Mesendoderm (in vitro differentiated cells): ENCODE measurements at regions not wholly inside any gene's neighbourhood (a gene's known extent, or its start where the extent isn't known, plus 50 kb on each side); places are given as distances from the start of the nearest gene placed in this dataset.

Source experiments
- DNase-seq: peaks from one replicate; pipeline ENCODE4 v3.0.0; 2013
- H2AK5ac ChIP-seq: 2 replicates; pipeline ENCODE4 v1.6.1; 2013; ENCODE audit warnings: low read length, inconsistent platforms
- H2BK120ac ChIP-seq: 2 replicates; pipeline ENCODE4 v1.6.1; 2013; ENCODE audit warnings: low read depth, mild to moderate bottlenecking, low read length, moderate library complexity, mixed read lengths
- H2BK15ac ChIP-seq: replicated peaks from 2 replicates; pipeline ENCODE4 v1.6.1; 2013; ENCODE audit warnings: low read depth, mild to moderate bottlenecking, moderate library complexity
- H2BK5ac ChIP-seq: 2 replicates; pipeline ENCODE4 v1.6.1; 2013; ENCODE audit warnings: low read length, inconsistent platforms
- H3K18ac ChIP-seq: 2 replicates; pipeline ENCODE4 v1.6.1; 2013; ENCODE audit warnings: mild to moderate bottlenecking, low read length, mixed read lengths
- H3K23ac ChIP-seq: one replicate; pipeline ENCODE4 v1.6.1; 2013; ENCODE audit warnings: low read length
- H3K27ac ChIP-seq: 2 replicates; pipeline ENCODE4 v1.5.1; 2013; ENCODE audit warnings: low read depth, mild to moderate bottlenecking, inconsistent platforms, low read length, moderate library complexity
- H3K27me3 ChIP-seq: 2 replicates; pipeline ENCODE4 v1.6.1; 2013; ENCODE audit warnings: low read length, control low read depth, mild to moderate bottlenecking, inconsistent platforms; ENCODE audit not compliant: insufficient read depth, poor library complexity
- H3K36me3 ChIP-seq: 2 replicates; pipeline ENCODE4 v1.6.1; 2013; ENCODE audit warnings: low read length, inconsistent platforms; ENCODE audit not compliant: control insufficient read depth, insufficient read depth
- H3K4ac ChIP-seq: one replicate; pipeline ENCODE4 v1.6.1; 2013; ENCODE audit warnings: low read depth, mild to moderate bottlenecking, low read length, moderate library complexity
- H3K4me1 ChIP-seq: 2 replicates; pipeline ENCODE4 v1.6.1; 2013; ENCODE audit warnings: low read depth, low read length, inconsistent platforms; ENCODE audit not compliant: control insufficient read depth
- H3K4me2 ChIP-seq: 2 replicates; pipeline ENCODE4 v1.6.1; 2013; ENCODE audit warnings: low read length
- H3K4me3 ChIP-seq: 2 replicates; pipeline ENCODE4 v1.5.1; 2013; ENCODE audit warnings: mild to moderate bottlenecking, low read length
- H3K56ac ChIP-seq: one replicate; pipeline ENCODE4 v1.6.1; 2013; ENCODE audit warnings: low read length
- H3K79me1 ChIP-seq: 2 replicates; pipeline ENCODE4 v1.6.1; 2013; ENCODE audit warnings: low read length, inconsistent platforms
- H3K79me2 ChIP-seq: 2 replicates; pipeline ENCODE4 v1.6.1; 2013; ENCODE audit warnings: mild to moderate bottlenecking, low read length; ENCODE audit not compliant: control insufficient read depth, insufficient read depth
- H3K9ac ChIP-seq: 2 replicates; pipeline ENCODE4 v1.6.1; 2013; ENCODE audit warnings: low read length, inconsistent platforms
- H4K5ac ChIP-seq: one replicate; pipeline ENCODE4 v1.6.1; 2013; ENCODE audit warnings: low read length
- H4K8ac ChIP-seq: one replicate; pipeline ENCODE4 v1.6.1; 2013; ENCODE audit warnings: low read depth, mild to moderate bottlenecking, control low read depth, low read length, moderate library complexity
- WGBS: extraction: QIAGEN DNeasy Blood & Tissue Kit; methylation state at CpG from one replicate; pipeline ENCODE4 v1.1.7; 2013; ENCODE audit warnings: low lambda C conversion rate, missing lambda C conversion rate; ENCODE audit not compliant: insufficient coverage; ENCODE audit errors: extremely low coverage; 5-methylcytosine and 5-hydroxymethylcytosine counted together

DNA sequence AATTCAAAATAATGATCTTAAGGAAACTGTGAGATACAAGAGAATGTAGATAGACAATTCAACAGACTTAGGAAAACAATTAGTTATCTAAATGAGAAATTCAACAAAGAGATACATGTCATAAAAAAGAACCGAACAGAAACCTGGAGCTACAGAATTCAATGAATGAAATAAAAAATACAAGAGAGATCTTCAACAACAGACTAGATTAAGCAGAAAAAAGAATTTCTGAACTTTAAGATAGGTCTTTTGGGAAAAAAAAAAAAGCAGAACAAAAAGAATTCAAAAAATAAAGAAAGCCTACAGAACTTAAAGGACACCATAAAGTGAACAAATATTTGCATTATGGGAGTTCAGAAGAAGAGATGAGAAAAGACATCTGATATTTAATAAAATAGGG, 129.1 kb upstream of the FOXK1 start:
- H3K27ac ChIP-seq: no peak overlapping the region
- H4K8ac ChIP-seq: no peak overlapping the region
- no peaks in the 10 kb centered on the region for H3K79me2 ChIP-seq
- H3K18ac ChIP-seq: no peak overlapping the region
- no peak overlapping the region for H3K4ac ChIP-seq
- H3K79me1 ChIP-seq: no peaks in the 10 kb centered on the region
- no peak overlapping the region for H4K5ac ChIP-seq
- WGBS: no CpG with 5 or more reads among the region's 1 CpG
- H2AK5ac ChIP-seq: no peak overlapping the region
- no peaks in the 10 kb centered on the region for H3K27me3 ChIP-seq
- no peak overlapping the region for H2BK5ac ChIP-seq
- H3K36me3 ChIP-seq: no peaks in the 10 kb centered on the region
- H3K4me2 ChIP-seq: no peak overlapping the region
- no peaks in the 10 kb centered on the region for H3K4me1 ChIP-seq
- H3K9ac ChIP-seq: no peak overlapping the region
- no peak for DNase-seq
- H3K56ac ChIP-seq: no peak overlapping the region
- no peak overlapping the region for H3K23ac ChIP-seq
- no peak overlapping the region for H2BK120ac ChIP-seq
- no peak overlapping the region for H2BK15ac ChIP-seq
- no peak overlapping the region for H3K4me3 ChIP-seq

GRCh38 chr7:4556868-4557793, 125.0 kb upstream of the FOXK1 start:
- Histone ChIP-seq H3K36me3 (no peaks in the 10 kb centered on the region), H3K56ac (no peak overlapping the region), H3K4me1 (no peaks in the 10 kb centered on the region), H3K9ac (no peak overlapping the region), H3K23ac (no peak overlapping the region), H2BK5ac (no peak overlapping the region), H3K4ac (no peak overlapping the region), H3K27ac (no peak overlapping the region), H3K79me1 (no peaks in the 10 kb centered on the region), H3K18ac (no peak overlapping the region), H3K27me3 (no peaks in the 10 kb centered on the region), H2BK15ac (no peak overlapping the region), H3K4me2 (no peak overlapping the region), H3K4me3 (no peak overlapping the region), H4K8ac (no peak overlapping the region), H2AK5ac (no peak overlapping the region), H3K79me2 (no peaks in the 10 kb centered on the region), H4K5ac (no peak overlapping the region), H2BK120ac (no peak overlapping the region)
- WGBS: no CpG with 5 or more reads among the region's 18 CpGs
- no peak for DNase-seq

DNA sequence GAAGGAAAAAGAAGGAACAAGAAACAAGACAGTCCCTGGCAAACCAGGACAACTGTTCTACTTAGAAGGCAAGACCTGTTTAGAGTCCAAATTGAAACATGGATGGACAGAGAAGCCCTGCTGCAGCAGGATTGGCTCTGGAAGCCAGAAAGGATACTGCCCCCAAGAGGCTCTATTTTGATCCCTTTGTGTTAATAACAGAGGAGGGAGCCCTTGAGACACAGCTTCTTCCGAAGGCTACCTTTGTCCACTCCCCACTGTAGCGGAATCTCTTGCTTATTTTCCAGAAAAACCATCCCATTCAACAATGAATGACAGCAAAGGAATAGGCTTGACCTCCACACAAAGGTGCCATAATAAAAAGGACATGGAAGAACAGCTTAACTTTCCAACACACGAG, 120.3 kb upstream of the FOXK1 start:
- Histone ChIP-seq H3K56ac (no peak overlapping the region), H2BK120ac (no peak overlapping the region), H3K4me3 (no peak overlapping the region), H3K27me3 (no peaks in the 10 kb centered on the region), H3K4me1 (no peaks in the 10 kb centered on the region), H3K27ac (no peak overlapping the region), H4K8ac (no peak overlapping the region), H3K23ac (no peak overlapping the region), H3K18ac (no peak overlapping the region), H3K4me2 (no peak overlapping the region), H3K9ac (no peak overlapping the region), H3K79me1 (no peaks in the 10 kb centered on the region), H2BK5ac (no peak overlapping the region), H3K79me2 (no peaks in the 10 kb centered on the region), H4K5ac (no peak overlapping the region), H3K4ac (no peak overlapping the region), H2AK5ac (no peak overlapping the region), H2BK15ac (no peak overlapping the region), H3K36me3 (no peaks in the 10 kb centered on the region)
- DNase-seq: peak; percentile 27
- WGBS: no CpG with 5 or more reads among the region's 3 CpGs

DNA sequence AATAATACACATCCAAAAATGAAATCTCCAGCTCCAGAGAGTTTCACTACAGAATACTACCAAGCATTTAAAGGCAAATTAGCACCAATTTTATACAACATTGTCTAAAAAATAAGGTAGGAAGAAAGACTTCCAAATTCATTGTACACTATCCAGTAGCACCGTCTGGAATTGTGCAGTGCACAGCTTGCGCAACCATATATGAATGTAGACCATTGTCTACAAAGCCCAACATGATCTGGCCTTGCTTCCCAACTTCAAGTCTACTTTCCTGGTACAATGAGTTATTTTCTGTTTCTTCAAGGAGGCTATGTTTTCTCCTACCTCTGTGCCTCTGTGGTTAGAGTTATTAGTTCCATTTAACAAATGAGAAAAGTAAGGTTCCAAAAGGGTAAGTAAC, 115.4 kb upstream of the FOXK1 start:
- H4K8ac ChIP-seq: no peak overlapping the region
- no peak for DNase-seq
- H2AK5ac ChIP-seq: no peak overlapping the region
- H3K36me3 ChIP-seq: no peaks in the 10 kb centered on the region
- H3K4ac ChIP-seq: no peak overlapping the region
- H3K18ac ChIP-seq: no peak overlapping the region
- no peak overlapping the region for H3K4me3 ChIP-seq
- no peaks in the 10 kb centered on the region for H3K79me1 ChIP-seq
- no peak overlapping the region for H3K23ac ChIP-seq
- no peak overlapping the region for H2BK120ac ChIP-seq
- WGBS: no CpG with 5 or more reads among the region's 2 CpGs
- no peak overlapping the region for H3K9ac ChIP-seq
- H3K27ac ChIP-seq: no peak overlapping the region
- no peak overlapping the region for H3K56ac ChIP-seq
- no peaks in the 10 kb centered on the region for H3K4me1 ChIP-seq
- H3K4me2 ChIP-seq: no peak overlapping the region
- no peaks in the 10 kb centered on the region for H3K27me3 ChIP-seq
- H2BK15ac ChIP-seq: no peak overlapping the region
- no peak overlapping the region for H2BK5ac ChIP-seq
- H4K5ac ChIP-seq: no peak overlapping the region
- no peaks in the 10 kb centered on the region for H3K79me2 ChIP-seq

DNA sequence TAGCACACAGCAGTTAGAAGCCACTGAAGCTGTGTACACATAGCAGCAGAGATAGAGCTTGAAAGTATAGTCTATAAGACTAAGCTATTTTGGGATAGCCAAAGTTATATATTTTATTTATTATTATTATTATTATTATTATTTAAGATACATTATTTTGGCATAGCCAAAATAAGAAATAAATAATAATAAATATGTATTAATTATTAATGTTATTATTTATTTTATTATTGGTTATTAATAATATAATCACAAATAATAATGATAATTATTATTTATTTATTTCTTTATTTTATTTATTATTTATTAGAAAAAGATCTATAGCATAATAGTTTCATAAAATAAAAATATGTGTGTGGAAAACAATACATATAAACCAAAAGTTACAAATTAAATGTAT, 107.2 kb upstream of the FOXK1 start:
- Histone ChIP-seq H3K36me3 (no peaks in the 10 kb centered on the region), H3K23ac (no peak overlapping the region), H3K27ac (no peak overlapping the region), H3K4me3 (no peak overlapping the region), H2AK5ac (no peak overlapping the region), H3K79me1 (no peaks in the 10 kb centered on the region), H2BK5ac (no peak overlapping the region), H3K27me3 (no peaks in the 10 kb centered on the region), H4K8ac (no peak overlapping the region), H3K4me2 (no peak overlapping the region), H3K18ac (no peak overlapping the region), H3K56ac (no peak overlapping the region), H3K4me1 (no peaks in the 10 kb centered on the region), H4K5ac (no peak overlapping the region), H2BK120ac (no peak overlapping the region), H2BK15ac (no peak overlapping the region), H3K79me2 (no peaks in the 10 kb centered on the region), H3K4ac (no peak overlapping the region), H3K9ac (no peak overlapping the region)
- no peak for DNase-seq

DNA sequence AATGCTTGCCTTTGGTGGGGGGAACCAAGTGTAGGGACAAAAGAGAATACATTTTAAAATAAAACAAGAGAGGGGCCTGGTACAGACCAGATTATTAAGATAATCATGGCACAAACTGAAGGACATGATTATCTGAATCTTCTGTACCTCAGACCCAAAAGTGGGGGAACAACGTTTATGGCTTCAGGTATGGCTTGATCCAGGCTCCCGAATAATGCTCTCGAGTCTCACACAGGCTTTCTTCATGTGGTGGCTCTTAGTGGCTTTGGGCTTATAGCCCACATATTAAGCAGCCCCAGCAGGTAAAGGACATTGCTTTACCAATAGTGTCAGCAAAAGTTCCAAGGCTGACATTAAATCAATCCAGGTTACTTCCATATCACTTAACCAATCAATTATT, 106.8 kb upstream of the FOXK1 start:
- Histone ChIP-seq H2BK5ac (no peak overlapping the region), H3K4ac (no peak overlapping the region), H3K9ac (no peak overlapping the region), H4K5ac (no peak overlapping the region), H2BK120ac (no peak overlapping the region), H3K23ac (no peak overlapping the region), H3K36me3 (no peaks in the 10 kb centered on the region), H3K18ac (no peak overlapping the region), H2BK15ac (no peak overlapping the region), H2AK5ac (no peak overlapping the region), H4K8ac (no peak overlapping the region), H3K56ac (no peak overlapping the region), H3K4me3 (no peak overlapping the region), H3K27ac (no peak overlapping the region), H3K27me3 (no peaks in the 10 kb centered on the region), H3K4me2 (no peak overlapping the region), H3K79me1 (no peaks in the 10 kb centered on the region), H3K4me1 (no peaks in the 10 kb centered on the region), H3K79me2 (no peaks in the 10 kb centered on the region)
- no peak for DNase-seq
- no CpG with 5 or more reads among the region's 3 CpGs for WGBS
